HepG2 (cell line): ENCODE measurements at regions not wholly inside any gene's neighbourhood (a gene's known extent, or its start where the extent isn't known, plus 50 kb on each side); places are given as distances from the start of the nearest gene placed in this dataset.

Experiments
- ATAC-seq: fragments of 200-7000 bp; cut with Tn5 transposase; 3 replicates; pipeline ENCODE4 v1.9.1; 2020; ENCODE audit warnings: mild to moderate bottlenecking, moderate library complexity
- BruUV-seq: library from RNA; stranded (reverse); fragments of 400-500 nt; replicated peaks from 2 replicates; lab custom pipeline; 2021; lab: Mats Ljungman, UMichigan
- CTCF ChIA-PET: fragments of 300-600 bp; formaldehyde crosslinking; extraction: SDS; loops from one replicate; lab custom pipeline; 2021; ENCODE audit warnings: low total read pairs, inconsistent platforms, low intra/inter-chr PET ratio; lab: Yijun Ruan, JAX
- POLR2A ChIA-PET: fragments of 350-600 bp; sonication (Branson Sonifier 250); formaldehyde crosslinking; loops from one replicate; lab custom pipeline; 2020; ENCODE audit warnings: antibody characterized with exemption, inconsistent platforms; lab: Yijun Ruan, JAX
- DNase-seq: peaks from one replicate; pipeline ENCODE4 v3.0.0-alpha.2; 2015; ENCODE audit warnings: low spot score
- FAIRE-seq: peaks from 3 replicates; lab custom pipeline; 2011; peaks lifted over from hg19 to GRCh38; lab: Jason Lieb, UNC
- H2AFZ ChIP-seq: one replicate; pipeline ENCODE4 v1.6.1; 2011; ENCODE audit warnings: low read length, inconsistent platforms
- H3K27ac ChIP-seq: fragments of 300-600 bp; 3 replicates; pipeline ENCODE4 v1.8.0; 2011; ENCODE audit warnings: mixed run types, mild to moderate bottlenecking, mixed read lengths, low read length, inconsistent platforms; ENCODE audit not compliant: insufficient read depth; ENCODE audit errors: extremely low read length
- H3K27me3 ChIP-seq, 2 experiments: fragments of 200-600 bp in 1 of 2; 2 replicates in 1 of 2; 3 replicates in 1 of 2; pipeline versions ENCODE4 v1.6.0 to v1.8.0; 2011; ENCODE audit warnings: low read length in 2 of 2, mild to moderate bottlenecking in 2 of 2, moderate library complexity in 2 of 2, inconsistent platforms in 1 of 2; ENCODE audit not compliant: insufficient read depth in 2 of 2, control insufficient read depth in 1 of 2
- H3K36me3 ChIP-seq, 2 experiments: fragments of 200-600 bp in 1 of 2; replicated peaks in 1 of 2; 2 replicates in 1 of 2; 3 replicates in 1 of 2; pipeline versions ENCODE4 v1.5.1 to v1.8.0; 2011; ENCODE audit warnings: low read length in 2 of 2, inconsistent platforms in 1 of 2; ENCODE audit not compliant: insufficient read depth in 2 of 2, control insufficient read depth in 1 of 2
- H3K4me1 ChIP-seq: 2 replicates; pipeline ENCODE4 v1.5.1; 2012; ENCODE audit warnings: low read length, inconsistent platforms; ENCODE audit not compliant: insufficient read depth
- H3K4me2 ChIP-seq: 2 replicates; pipeline ENCODE4 v1.6.0; 2011; ENCODE audit warnings: low read depth, low read length, inconsistent platforms
- H3K4me3 ChIP-seq, 3 experiments: fragments of 200-600 bp in 1 of 3; sonication (generic), shearing (Covaris generic) in 1 of 3; replicated peaks in 1 of 3; 2 replicates each; pipeline ENCODE4 v1.5.1; 2011 to 2016; ENCODE audit warnings: low read length in 3 of 3, inconsistent platforms in 2 of 3, low read depth in 2 of 3, mild to moderate bottlenecking in 2 of 3, control low read depth in 1 of 3, mixed read lengths in 1 of 3; ENCODE audit not compliant: insufficient read depth in 1 of 3
- H3K79me2 ChIP-seq: one replicate; pipeline ENCODE4 v1.6.1; 2011; ENCODE audit warnings: low read length, inconsistent platforms; ENCODE audit not compliant: insufficient read depth
- H3K9ac ChIP-seq: 2 replicates; pipeline ENCODE4 v1.6.0; 2011; ENCODE audit warnings: mild to moderate bottlenecking, low read depth, low read length, inconsistent platforms; ENCODE audit not compliant: insufficient read depth
- H3K9me3 ChIP-seq: 2 replicates; pipeline ENCODE4 v1.5.1; 2012; ENCODE audit warnings: mild to moderate bottlenecking, low read length
- H4K20me1 ChIP-seq: 2 replicates; pipeline ENCODE4 v1.6.0; 2011; ENCODE audit warnings: inconsistent platforms, mild to moderate bottlenecking, low read length, moderate library complexity; ENCODE audit not compliant: insufficient read depth
- MAFK ChIP-seq, 2 experiments: IDR thresholded peaks in 1 of 2; conservative IDR thresholded peaks in 1 of 2; 2 replicates each; pipeline ENCODE4 v1.6.1; 2011; ENCODE audit warnings: improper control_type of control experiment in 2 of 2, low read length in 2 of 2
- MZF1 ChIP-seq: sonication (generic); formaldehyde crosslinking; IDR thresholded peaks from 2 replicates; pipeline ENCODE4 v1.8.1; 2023; ENCODE audit warnings: mild to moderate bottlenecking, missing genetic modification reagents, borderline replicate concordance
- ZNF225 ChIP-seq: sonication (generic); formaldehyde crosslinking; IDR thresholded peaks from 2 replicates; pipeline ENCODE4 v1.4.0; 2020; ENCODE audit warnings: mild to moderate bottlenecking, missing genetic modification reagents
- ZNF230 ChIP-seq: sonication (generic); formaldehyde crosslinking; IDR thresholded peaks from 2 replicates; pipeline ENCODE4 v1.4.0; 2020; ENCODE audit warnings: mild to moderate bottlenecking, missing genetic modification reagents
- ZNF367 ChIP-seq: sonication (generic); formaldehyde crosslinking; IDR thresholded peaks from 2 replicates; pipeline ENCODE4 v1.4.0; 2020; ENCODE audit warnings: missing genetic modification reagents, borderline replicate concordance
- WGBS: methylation state at CpG from one replicate; pipeline ENCODE4 v1.1.6; 2017; ENCODE audit warnings: low lambda C conversion rate; 5-methylcytosine and 5-hydroxymethylcytosine counted together
- in situ Hi-C: cut with HindIII; loops from 2 replicates; pipeline ENCODE4 v1.10.0; 2017; ENCODE audit warnings: low pct_unique_long_range_greater_than_20kb; ENCODE audit not compliant: extremely low pct_ligation_motif_present
- intact Hi-C: fragments of 100-400 bp; cut with micrococcal nuclease; formaldehyde crosslinking; loops from one replicate; pipeline ENCODE4 v1.10.0; 2022; ENCODE audit not compliant: unreplicated experiment

DNA sequence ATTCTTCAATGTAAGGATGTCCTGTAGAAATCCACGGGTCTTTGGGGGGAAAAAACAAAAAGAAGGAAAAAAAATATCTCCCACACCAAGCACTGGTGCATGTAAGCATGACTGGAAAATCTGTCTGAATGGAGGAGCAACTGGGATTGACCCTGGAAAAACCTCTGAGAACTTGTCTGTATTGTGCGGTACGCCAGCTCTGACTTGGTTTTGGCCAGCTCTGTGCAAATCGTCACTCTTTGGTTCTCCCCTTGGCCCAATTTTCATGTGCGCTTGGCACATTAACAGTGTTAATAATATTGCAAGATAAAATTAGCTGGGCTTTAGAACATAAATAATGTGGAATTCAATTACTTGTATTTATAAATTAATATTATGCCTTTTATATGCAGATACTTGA, 231.2 kb upstream of the HAND2 start:
- BruUV-seq = no TSS peak
- ATAC-seq (no peak), FAIRE-seq (no peak), DNase-seq (no peak)
- Histone ChIP-seq H3K9me3 (no peaks in the 10 kb centered on the region), H3K9ac (no peak overlapping the region), H2AFZ (no peak overlapping the region), H3K4me2 (no peak overlapping the region), H3K27ac (no peak overlapping the region), H4K20me1 (no peaks in the 10 kb centered on the region), H3K27me3 (no peaks in the 10 kb centered on the region; a peak in 1 of 5 replicates), H3K4me3 (no peak overlapping the region), H3K36me3 (no peaks in the 10 kb centered on the region), H3K79me2 (no peaks in the 10 kb centered on the region), H3K4me1 (no peaks in the 10 kb centered on the region)
- TF ChIP-seq ZNF230 (no peak), ZNF367 (CRISPR knock-in tag) (no peak), ZNF225 (CRISPR knock-in tag) (no peak)
- ChIA-PET POLR2A (no interaction called here), CTCF (no interaction called here)
- in situ Hi-C loops (no loop called here), intact Hi-C loops (no loop called here)
- WGBS = 39% methylated on average over 5 of the region's 5 CpGs

- Histone ChIP-seq H3K9me3 (no peaks in the 10 kb centered on the region), H2AFZ (no peak overlapping the region), H4K20me1 (no peaks in the 10 kb centered on the region), H3K36me3 (no peaks in the 10 kb centered on the region), H3K79me2 (no peaks in the 10 kb centered on the region), H3K4me1 (no peaks in the 10 kb centered on the region), H3K9ac (no peak overlapping the region), H3K27me3 (no peaks in the 10 kb centered on the region), H3K4me2 (no peak overlapping the region), H3K27ac (no peak overlapping the region), H3K4me3 (no peak overlapping the region)
- ATAC-seq = no peak
- WGBS = 0% methylated on average over 1 of the region's 1 CpG
- TF ChIP-seq MAFK (conservative IDR thresholded peaks at IDR 0.05 in 1 of 2, IDR thresholded peaks at IDR 0.05 in 1 of 2; ENCODE audit: low read length in 2 of 2) (peak; percentile 23 to 70; a peak in 3 of 4 replicates), MZF1 (CRISPR knock-in tag) (no peak)
- DNase-seq = no peak
- no peak for FAIRE-seq
- no TSS peak for BruUV-seq
- POLR2A ChIA-PET = no interaction called here
- in situ Hi-C loops (no loop called here), intact Hi-C loops (no loop called here)
- CTCF ChIA-PET = no interaction called here
These were observed 228.1 kb upstream of the HAND2 start for GRCh38 chr4:173758132-173758531.
